Neural cell (in vitro differentiated cells): ENCODE measurements at regions not wholly inside any gene's neighbourhood (a gene's known extent, or its start where the extent isn't known, plus 50 kb on each side); places are given as distances from the start of the nearest gene placed in this dataset.

Source experiments
- CTCF ChIP-seq: fragments of 450-650 bp; IDR thresholded peaks from 2 replicates; pipeline ENCODE4 v1.5.1; 2014; ENCODE audit warnings: antibody characterized with exemption, mild to moderate bottlenecking, moderate library complexity; ENCODE audit not compliant: poor library complexity, severe bottlenecking
- EP300 ChIP-seq: fragments of 450-650 bp; conservative IDR thresholded peaks from 2 replicates; pipeline ENCODE4 v1.6.1; 2014; ENCODE audit warnings: antibody characterized with exemption, mild to moderate bottlenecking, moderate library complexity; ENCODE audit not compliant: poor library complexity, severe bottlenecking
- EZH2 ChIP-seq: fragments of 200-600, 300-800 bp; shearing (Covaris generic), sonication (generic); IDR thresholded peaks from 2 replicates; pipeline ENCODE4 v1.6.1; 2014; ENCODE audit warnings: antibody characterized with exemption, low read length, borderline replicate concordance, mild to moderate bottlenecking; ENCODE audit not compliant: insufficient read depth, poor library complexity, severe bottlenecking
- POLR2AphosphoS5 ChIP-seq: IDR thresholded peaks from 2 replicates; pipeline ENCODE4 v1.6.1; 2012
- RAD21 ChIP-seq: fragments of 450-650 bp; conservative IDR thresholded peaks from 2 replicates; pipeline ENCODE4 v1.6.1; 2014; ENCODE audit warnings: antibody characterized with exemption, mild to moderate bottlenecking, moderate library complexity
- REST ChIP-seq: IDR thresholded peaks from 2 replicates; pipeline ENCODE4 v1.6.1; 2012; ENCODE audit warnings: borderline replicate concordance
- TAF1 ChIP-seq: IDR thresholded peaks from 2 replicates; pipeline ENCODE4 v1.6.1; 2012; ENCODE audit warnings: low read depth

DNA sequence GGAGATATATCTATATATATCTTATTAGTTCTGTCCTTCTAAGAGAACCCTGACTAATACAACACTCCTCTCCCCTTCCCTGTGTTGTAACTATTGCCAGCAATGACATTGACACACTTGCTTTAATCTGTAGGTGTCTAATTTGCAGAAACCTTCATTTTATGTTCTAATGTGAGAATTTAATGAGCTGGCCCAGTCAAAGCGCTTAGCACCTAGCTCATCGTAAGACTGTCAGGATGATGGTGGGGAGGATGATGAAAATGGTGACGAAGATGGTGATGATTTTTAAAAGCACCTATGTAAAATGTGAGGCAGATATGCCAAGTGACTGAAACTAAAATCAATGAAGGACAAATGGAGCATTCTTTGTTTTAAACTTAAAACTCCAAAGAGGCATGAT is 183.8 kb downstream of the DHX15 start:
- TF ChIP-seq POLR2AphosphoS5: no peak
- no peak for TF ChIP-seq REST
- no peak for TF ChIP-seq CTCF
- TF ChIP-seq EZH2: no peak
- no peak for TF ChIP-seq EP300
- TF ChIP-seq TAF1: no peak
- no peak for TF ChIP-seq RAD21
